Neuron (in vitro differentiated cells): ENCODE measurements at regions not wholly inside any gene's neighbourhood (a gene's known extent, or its start where the extent isn't known, plus 50 kb on each side); places are given as distances from the start of the nearest gene placed in this dataset.

ENCODE experiments used
- H2AFZ ChIP-seq: one replicate; pipeline ENCODE4 v1.6.1; 2013; ENCODE audit warnings: low read depth, mild to moderate bottlenecking, inconsistent platforms, low read length, moderate library complexity
- H3K27me3 ChIP-seq: one replicate; pipeline ENCODE4 v1.6.1; 2013; ENCODE audit warnings: low read length; ENCODE audit not compliant: insufficient read depth
- H3K36me3 ChIP-seq: one replicate; pipeline ENCODE4 v1.6.1; 2013; ENCODE audit warnings: low read length; ENCODE audit not compliant: insufficient read depth
- H3K4me1 ChIP-seq: one replicate; pipeline ENCODE4 v1.6.1; 2013; ENCODE audit warnings: low read length; ENCODE audit not compliant: insufficient read depth
- H3K4me3 ChIP-seq: 2 replicates; pipeline ENCODE4 v1.5.1; 2013; ENCODE audit warnings: mild to moderate bottlenecking, low read length, moderate library complexity
- H3K9me3 ChIP-seq: one replicate; pipeline ENCODE4 v1.6.1; 2013; ENCODE audit warnings: low read length

DNA sequence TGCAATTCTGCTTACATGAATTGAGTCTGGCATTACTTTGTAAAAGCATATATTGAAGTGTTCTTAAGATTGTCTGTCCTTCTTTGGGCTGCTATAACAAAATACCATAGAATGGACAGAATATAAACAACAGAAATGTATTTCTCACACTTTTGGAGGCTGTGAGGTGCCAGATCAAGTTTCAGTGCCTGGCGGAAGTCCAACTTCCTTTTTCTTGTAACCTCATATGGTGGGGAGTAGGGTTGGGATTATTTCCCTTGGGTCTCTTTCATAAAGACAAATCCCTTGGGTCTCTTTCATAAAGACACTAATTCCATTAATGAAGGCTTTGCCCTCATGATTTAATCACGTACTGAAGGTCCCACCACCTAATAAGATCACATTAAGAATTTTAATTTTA, 199.3 kb upstream of the GRID2 start:
- Histone ChIP-seq H3K27me3 (no peaks in the 10 kb centered on the region), H2AFZ (no peak overlapping the region), H3K4me3 (no peak overlapping the region), H3K4me1 (no peaks in the 10 kb centered on the region), H3K36me3 (no peaks in the 10 kb centered on the region), H3K9me3 (no peaks in the 10 kb centered on the region)

DNA sequence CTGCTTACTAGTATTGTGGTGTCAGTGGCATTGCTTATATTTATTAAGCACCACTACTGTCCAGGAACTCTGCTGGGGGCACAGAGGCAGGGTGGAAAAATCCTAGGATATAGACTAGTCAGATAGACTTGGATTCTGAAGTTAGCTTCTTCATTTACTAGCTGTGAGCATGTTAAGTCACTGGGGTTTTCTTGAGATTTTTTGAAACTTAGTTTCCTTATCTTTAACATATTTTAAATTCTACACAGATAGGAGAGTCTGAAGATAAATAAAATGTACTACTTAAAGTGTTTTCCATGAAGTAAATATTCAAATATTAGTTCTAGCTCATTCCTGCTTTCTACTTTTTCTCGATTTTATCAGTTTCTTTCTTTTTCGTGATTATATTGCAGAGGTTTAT, 196.9 kb upstream of the GRID2 start:
- H3K4me3 ChIP-seq, result no peak overlapping the region
- H3K4me1 ChIP-seq, result no peaks in the 10 kb centered on the region
- H3K36me3 ChIP-seq, result no peaks in the 10 kb centered on the region
- H3K27me3 ChIP-seq, result no peaks in the 10 kb centered on the region
- no peaks in the 10 kb centered on the region for H3K9me3 ChIP-seq
- no peak overlapping the region for H2AFZ ChIP-seq

DNA sequence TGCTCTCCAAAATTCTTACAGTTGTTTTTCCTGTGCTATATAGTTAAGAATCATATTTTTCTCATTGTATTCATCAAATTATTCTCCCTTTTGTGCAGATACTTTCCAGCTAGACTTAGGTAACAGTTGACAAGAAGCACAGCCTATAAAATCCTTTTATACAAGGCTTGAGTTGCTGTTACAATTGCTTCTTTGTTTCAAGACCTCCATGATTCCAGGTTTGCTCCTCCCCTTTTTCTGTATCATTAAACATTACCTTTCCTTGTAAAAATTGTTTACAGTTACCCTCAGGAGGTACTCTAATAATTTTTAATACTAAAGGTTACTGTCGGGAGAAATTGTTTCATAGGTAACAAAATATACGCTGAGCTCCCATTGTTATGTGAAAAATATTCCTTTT, 192.3 kb upstream of the GRID2 start:
- Histone ChIP-seq H3K27me3 (no peaks in the 10 kb centered on the region), H2AFZ (no peak overlapping the region), H3K36me3 (no peaks in the 10 kb centered on the region), H3K4me1 (no peaks in the 10 kb centered on the region), H3K4me3 (no peak overlapping the region), H3K9me3 (no peaks in the 10 kb centered on the region)

DNA sequence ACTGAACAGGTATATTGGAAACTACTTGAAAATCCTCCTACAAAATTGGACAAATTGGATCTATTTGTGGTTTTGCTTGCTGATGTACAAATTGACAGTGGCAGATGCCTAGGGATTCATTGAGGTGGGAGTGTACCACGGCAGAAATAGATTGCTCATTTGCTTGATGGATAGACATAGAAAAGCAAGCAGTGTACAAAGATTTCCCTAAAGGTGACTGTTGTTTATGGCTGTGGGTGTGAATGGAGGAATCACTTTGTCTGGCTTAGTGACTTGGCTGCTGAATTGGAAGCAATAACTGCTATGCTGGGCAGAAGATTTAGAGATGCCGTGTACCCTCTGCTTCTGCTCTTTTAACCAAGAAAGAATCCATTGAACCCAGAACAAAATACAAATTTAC, 191.0 kb upstream of the GRID2 start:
- no peak overlapping the region for H3K4me3 ChIP-seq
- no peak overlapping the region for H2AFZ ChIP-seq
- H3K4me1 ChIP-seq, result no peaks in the 10 kb centered on the region
- H3K36me3 ChIP-seq, result no peaks in the 10 kb centered on the region
- H3K27me3 ChIP-seq, result no peaks in the 10 kb centered on the region
- H3K9me3 ChIP-seq, result no peaks in the 10 kb centered on the region

DNA sequence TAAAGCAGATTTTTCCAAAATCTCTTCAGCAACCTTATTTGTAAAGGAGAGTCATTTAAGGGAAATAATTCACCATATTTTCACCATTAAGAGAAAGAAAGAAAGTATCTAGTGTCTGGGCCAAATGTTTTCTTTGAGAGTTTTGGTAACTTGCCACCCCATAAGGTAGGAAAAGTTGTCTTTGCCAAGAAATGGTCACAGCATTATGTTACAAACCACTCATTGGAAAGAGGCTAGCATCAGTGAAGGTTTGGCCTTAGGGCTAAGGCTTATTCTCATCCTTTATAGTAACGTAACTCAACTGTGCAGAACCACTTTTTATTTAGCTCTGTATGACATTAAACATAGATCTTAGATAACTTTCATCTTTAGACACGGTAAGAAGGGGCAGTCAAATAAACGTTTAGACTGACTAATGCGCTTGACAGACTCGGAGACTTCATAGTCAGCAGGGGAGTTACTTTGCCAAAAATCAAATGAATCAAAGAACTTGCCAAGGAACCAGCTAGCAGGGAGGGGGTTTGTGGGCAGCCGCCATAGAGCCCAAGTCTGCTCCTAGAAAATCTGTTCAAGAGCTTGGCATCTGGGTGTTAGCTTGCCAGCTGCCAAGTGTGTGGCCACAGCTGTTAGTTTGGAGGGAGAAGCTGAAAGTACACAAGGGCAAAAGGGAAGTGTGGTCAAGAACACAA, 182.8 kb upstream of the GRID2 start:
- no peak overlapping the region for H3K4me3 ChIP-seq
- no peaks in the 10 kb centered on the region for H3K9me3 ChIP-seq
- no peaks in the 10 kb centered on the region for H3K4me1 ChIP-seq
- H3K27me3 ChIP-seq, result no peaks in the 10 kb centered on the region
- no peak overlapping the region for H2AFZ ChIP-seq
- no peaks in the 10 kb centered on the region for H3K36me3 ChIP-seq

DNA sequence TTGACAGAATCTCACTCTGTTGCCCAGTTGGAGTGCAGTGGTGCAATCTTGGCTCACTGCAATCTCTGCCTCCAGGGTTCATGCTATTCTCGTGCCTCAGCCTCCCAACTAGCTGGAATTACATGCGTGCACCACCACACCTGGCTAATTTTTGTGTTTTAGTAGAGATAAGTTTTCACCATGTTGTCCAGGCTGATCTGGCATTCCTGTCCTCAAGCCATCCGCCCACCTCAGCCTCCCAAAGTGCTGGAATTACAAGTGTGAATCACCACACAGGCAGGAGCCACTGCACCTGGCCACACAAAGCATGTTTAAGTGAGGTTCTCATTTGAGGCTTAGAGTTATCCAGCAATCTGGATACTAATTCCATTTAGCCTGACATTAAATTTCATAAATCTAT, 180.9 kb upstream of the GRID2 start:
- Histone ChIP-seq H3K4me3 (no peak overlapping the region), H3K4me1 (no peaks in the 10 kb centered on the region), H3K27me3 (no peaks in the 10 kb centered on the region), H2AFZ (no peak overlapping the region), H3K9me3 (no peaks in the 10 kb centered on the region), H3K36me3 (no peaks in the 10 kb centered on the region)

DNA sequence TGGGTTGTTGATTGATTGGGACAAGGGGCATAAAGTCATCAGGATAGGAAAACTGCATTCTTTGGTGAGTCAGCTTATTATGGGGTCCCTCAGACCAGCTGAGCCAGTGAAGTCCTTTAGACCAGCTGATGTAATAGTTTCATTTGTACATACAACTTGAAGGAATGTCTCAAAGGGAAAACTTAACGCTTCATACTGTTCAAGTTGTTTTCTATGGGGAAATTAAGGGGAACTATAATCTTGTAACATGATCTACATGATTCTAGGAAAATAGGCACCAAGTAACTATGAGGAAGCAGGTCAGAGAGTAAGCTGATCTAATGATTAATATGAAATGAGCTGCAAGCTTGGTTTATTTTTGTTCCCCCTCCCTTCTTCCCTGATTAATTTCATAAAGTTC, 175.1 kb upstream of the GRID2 start:
- Histone ChIP-seq H3K27me3 (no peaks in the 10 kb centered on the region), H3K9me3 (no peaks in the 10 kb centered on the region), H3K4me1 (no peaks in the 10 kb centered on the region), H2AFZ (no peak overlapping the region), H3K36me3 (no peaks in the 10 kb centered on the region), H3K4me3 (no peak overlapping the region)

DNA sequence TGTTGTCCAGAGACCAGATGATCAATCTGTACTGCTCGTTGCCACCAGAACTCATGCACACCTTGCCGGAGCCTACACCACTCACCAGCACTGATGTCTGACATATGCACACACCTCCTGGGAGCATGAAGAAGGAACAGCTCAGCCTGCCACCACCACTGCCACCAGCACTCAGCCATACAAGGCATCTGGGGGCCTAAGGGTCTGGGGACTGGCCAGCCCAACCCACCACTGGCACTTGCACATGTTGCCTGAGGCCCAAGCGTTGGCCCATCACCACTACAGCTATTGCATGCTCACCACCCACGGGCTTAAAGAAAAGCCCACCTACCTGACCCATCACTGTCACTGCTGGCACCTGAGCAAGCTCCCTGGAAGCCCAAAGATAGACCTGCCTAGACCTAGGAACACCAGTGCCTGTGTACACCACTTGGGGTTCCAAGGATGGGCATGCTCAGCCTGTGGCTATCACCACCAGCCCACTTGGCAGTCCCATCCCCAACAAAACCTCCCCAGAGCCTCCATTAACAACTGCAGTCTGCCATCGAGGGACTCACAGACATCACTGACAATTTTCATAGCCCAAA, 174.3 kb upstream of the GRID2 start:
- Histone ChIP-seq H3K27me3 (no peaks in the 10 kb centered on the region), H3K36me3 (no peaks in the 10 kb centered on the region), H3K4me3 (no peak overlapping the region), H2AFZ (no peak overlapping the region), H3K4me1 (no peaks in the 10 kb centered on the region), H3K9me3 (no peaks in the 10 kb centered on the region)

DNA sequence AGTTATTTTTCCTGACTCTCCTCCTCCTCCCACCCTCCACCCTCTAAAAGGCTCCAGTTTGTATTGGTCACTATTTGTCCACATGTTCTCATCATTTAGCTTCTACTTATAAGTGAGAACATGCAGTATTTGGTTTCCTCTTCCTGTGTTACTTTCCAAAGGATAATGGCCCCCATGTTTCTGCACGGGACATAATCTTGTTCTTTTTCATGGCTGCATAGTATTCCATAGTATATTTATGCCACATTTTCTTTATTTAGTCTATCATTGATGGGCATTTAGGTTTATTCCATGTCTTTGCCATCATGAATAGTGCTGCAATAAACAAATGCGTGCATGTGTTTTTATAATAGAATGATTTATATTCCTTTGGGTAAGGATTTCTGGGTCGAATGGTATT, 167.3 kb upstream of the GRID2 start:
- Histone ChIP-seq H3K36me3 (no peaks in the 10 kb centered on the region), H2AFZ (no peak overlapping the region), H3K4me3 (no peak overlapping the region), H3K4me1 (no peaks in the 10 kb centered on the region), H3K27me3 (no peaks in the 10 kb centered on the region), H3K9me3 (no peaks in the 10 kb centered on the region)

DNA sequence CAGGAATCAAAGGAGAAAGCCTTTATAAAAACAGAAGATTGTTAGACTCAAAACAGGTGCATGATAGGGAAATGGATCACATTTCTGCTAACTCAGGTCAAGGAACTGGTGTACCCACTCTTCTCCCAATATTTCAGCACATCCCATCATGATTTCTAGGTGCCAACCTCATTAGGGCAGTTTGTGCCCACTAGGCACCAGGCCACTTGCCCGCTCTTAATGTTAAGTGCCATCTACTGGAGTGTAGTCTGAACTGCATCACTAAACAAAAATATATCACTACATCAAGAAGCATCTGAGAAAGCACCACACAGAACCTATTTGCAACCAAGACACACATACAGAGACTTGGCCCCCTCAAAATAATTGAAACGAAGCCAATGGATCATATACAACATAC, 140.4 kb upstream of the GRID2 start:
- H3K4me3 ChIP-seq, result no peak overlapping the region
- no peaks in the 10 kb centered on the region for H3K36me3 ChIP-seq
- H3K4me1 ChIP-seq, result no peaks in the 10 kb centered on the region
- H2AFZ ChIP-seq, result no peak overlapping the region
- H3K27me3 ChIP-seq, result no peaks in the 10 kb centered on the region
- no peaks in the 10 kb centered on the region for H3K9me3 ChIP-seq

DNA sequence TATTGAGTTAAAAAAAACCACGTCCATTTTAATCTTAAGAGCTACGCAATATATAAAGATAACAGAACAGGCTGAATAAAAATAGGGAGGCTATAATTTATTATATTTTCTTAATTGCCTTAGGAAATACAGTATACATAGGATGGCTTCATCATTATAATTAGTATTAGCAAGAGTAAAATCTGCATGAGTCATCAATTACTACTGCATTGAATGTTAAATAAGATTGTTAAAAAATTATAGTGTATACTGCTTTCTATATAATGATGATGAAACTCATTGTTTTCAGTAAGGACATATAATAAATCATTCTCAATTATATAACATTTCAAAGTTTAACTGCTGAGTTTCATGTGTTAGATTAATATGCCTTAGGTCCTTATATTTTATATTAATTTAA, 133.4 kb upstream of the GRID2 start:
- Histone ChIP-seq H3K4me3 (no peak overlapping the region), H2AFZ (no peak overlapping the region), H3K4me1 (no peaks in the 10 kb centered on the region), H3K9me3 (no peaks in the 10 kb centered on the region), H3K27me3 (no peaks in the 10 kb centered on the region), H3K36me3 (no peaks in the 10 kb centered on the region)

DNA sequence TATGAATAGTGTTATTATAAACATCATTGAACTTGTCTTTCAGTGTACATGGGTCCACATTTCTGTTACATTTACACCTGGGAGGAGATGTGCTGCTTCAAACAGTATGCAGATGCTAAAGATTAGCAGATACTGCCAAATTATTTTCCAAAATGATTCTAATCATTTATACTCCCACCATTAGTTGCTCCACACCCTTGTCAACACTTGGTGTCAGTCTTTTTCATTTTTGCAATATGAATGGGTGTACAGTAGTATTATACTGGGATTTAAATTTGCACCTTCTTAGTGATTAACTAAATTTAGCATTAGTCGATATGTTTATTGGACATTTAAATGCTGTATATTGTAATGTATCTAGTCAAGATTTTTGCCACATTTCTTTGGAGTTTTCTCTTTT, 131.6 kb upstream of the GRID2 start:
- no peaks in the 10 kb centered on the region for H3K4me1 ChIP-seq
- H3K9me3 ChIP-seq, result no peaks in the 10 kb centered on the region
- no peaks in the 10 kb centered on the region for H3K36me3 ChIP-seq
- no peak overlapping the region for H2AFZ ChIP-seq
- no peak overlapping the region for H3K4me3 ChIP-seq
- H3K27me3 ChIP-seq, result no peaks in the 10 kb centered on the region

DNA sequence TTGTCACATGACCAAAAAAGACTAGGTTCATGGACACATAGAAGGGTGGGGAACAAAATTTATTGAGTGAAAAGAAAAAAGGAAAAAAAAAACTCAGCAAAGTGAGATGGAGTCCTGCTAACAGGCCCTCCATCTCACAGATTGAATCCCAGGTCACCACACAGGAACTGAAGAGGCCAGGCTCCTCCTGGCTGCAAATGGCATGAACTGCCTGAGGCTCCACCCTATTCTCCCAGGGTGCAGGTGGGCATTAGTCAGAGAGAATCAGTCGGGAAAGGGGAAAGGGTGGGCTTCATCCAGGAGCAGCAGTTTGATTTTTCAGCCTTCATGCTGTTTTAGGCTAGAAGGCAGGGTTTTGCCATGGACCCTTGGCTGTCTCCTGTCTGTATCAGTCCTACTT, 128.5 kb upstream of the GRID2 start:
- Histone ChIP-seq H3K4me1 (no peaks in the 10 kb centered on the region), H3K27me3 (no peaks in the 10 kb centered on the region), H2AFZ (no peak overlapping the region), H3K9me3 (no peaks in the 10 kb centered on the region), H3K36me3 (no peaks in the 10 kb centered on the region), H3K4me3 (no peak overlapping the region)
